Midbrain (tissue), 1 donor: ENCODE measurements at regions not wholly inside any gene's neighbourhood (a gene's known extent, or its start where the extent isn't known, plus 50 kb on each side); places are given as distances from the start of the nearest gene placed in this dataset.

Experiments
- DNase-seq: peaks from one replicate; lab custom pipeline; 2025; lab: John Stamatoyannopoulos, UW

DNA sequence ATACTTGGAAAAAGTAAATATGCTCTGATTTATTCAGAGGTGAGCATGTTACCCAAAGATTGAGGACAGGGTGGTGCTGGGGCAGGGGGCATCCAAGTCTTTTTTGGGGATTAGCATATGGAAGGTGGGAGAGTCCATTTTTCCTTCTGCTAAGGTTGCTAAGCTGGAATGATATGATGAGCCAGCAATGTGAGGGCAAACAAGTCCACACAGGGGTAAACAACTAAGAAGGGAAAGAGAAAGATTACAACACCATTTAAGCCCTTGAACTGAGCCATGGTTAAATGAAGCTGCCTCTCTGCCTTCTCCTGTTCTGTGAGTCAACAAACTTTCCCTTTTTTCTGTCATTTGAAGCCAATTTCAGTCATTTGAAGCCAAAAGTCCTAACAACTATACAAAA lies 89.0 kb downstream of the RPL22L1 start:
- peak; percentile 23 for DNase-seq

DNA sequence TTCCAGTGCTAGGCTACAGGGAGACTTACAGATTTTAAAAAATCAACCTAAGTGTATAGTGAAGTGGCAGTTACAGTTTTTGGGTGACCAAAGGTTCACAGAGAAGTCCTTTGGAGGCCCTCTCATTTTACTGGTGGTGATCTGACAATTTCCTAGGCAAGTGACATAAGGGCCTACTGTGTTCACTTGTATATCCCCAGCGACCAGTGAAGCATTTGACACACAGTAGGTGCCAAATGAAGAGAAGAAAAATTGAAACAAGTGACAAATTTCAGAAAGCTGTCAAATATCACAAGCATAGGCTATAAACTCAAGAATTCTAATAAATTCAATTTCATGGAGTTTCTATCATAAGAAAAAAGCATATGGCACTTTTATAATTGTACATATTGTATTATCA lies 89.5 kb downstream of the RPL22L1 start:
- DNase-seq, result no peak

DNA sequence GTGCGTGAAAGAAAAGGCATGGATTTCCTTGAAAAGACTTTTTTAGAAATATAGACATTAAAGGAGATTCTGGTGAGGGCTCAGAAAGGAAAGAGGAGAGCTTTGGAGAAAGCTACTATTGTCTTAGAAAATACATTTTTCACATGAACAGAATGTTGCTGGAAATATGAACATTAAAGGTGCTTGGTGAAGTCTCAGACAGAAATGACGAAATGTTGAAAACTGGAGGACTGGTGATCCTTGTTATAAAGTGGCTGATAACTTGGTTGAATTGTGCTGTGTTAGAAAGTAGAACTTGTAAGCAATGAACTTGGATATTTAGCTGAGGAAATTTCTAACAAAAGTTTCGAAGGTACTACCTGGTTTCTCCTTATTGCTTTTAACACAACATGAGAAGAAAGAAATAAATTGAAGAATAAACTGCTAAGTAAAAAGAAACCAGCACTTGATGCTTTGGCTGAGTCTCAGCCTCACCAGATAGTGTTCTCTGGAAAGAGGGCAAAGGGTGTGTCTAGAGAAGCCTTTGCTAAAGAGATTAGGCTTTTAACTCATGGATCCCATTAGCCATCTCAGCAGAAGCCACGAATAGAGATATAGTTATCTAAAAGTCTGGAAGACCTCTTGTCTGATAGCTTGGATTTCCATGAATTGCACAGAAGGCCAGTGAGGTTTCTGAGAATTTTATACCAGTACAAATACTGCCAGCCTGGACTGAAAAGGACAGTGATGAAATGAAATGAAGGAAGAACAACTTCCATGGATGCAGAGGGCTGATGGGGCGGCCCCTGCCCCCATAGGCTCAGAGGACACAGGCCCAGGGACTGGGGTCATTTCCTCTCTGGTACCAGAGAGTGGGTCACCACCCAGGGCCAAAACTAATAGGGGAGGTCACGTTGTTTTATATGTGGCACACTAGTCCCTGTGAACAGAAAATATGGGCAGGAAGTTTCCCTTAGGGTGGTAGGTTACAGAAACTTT lies 91.5 kb downstream of the RPL22L1 start:
- no peak for DNase-seq

DNA sequence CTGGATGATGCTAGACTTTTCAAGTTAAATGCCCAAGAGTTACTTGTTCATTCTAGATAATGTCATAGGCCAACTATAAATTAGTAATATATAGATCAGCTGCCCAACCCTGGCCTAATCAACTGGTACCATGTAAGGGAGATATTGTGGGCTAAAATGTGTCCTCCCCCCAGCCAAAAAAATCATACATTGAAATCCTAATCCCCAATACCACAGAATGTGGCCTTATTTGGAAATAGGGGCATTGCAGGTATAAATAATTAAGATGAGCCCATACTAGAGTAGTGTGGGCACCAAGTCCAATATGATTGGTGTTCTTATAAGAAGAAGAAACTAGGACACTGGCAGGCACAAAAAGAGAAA lies 92.5 kb downstream of the RPL22L1 start:
- no peak for DNase-seq

- DNase-seq, result no peak
Observed at GRCh38 chr3:170776887-170777563, 93.0 kb downstream of the RPL22L1 start.

- no peak for DNase-seq
Observed at GRCh38 chr3:170773682-170774425, 96.1 kb downstream of the RPL22L1 start.

GRCh38 chr3:170772175-170772574 lies 97.8 kb downstream of the RPL22L1 start:
- no peak for DNase-seq

- DNase-seq, result peak; percentile 47
Observed at GRCh38 chr3:170768334-170768801, 101.6 kb downstream of the RPL22L1 start.

DNA sequence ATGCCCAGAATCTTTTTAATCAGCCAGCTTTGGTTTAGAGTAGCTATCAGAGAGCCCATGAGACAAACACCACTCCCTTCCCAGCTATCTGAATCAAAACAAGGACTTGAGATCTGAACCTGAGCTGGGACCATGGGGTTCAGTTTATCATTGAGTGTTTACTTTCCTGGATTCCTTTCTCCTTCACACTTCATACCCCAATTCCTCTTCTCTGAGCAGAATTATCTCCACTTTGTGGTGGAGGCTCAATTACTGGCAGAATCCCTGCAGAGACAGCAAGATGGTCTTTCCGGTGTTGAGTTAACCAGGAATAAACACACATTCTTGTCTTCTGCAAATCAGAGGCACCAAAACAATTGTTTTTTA lies 102.4 kb downstream of the RPL22L1 start:
- no peak for DNase-seq

DNA sequence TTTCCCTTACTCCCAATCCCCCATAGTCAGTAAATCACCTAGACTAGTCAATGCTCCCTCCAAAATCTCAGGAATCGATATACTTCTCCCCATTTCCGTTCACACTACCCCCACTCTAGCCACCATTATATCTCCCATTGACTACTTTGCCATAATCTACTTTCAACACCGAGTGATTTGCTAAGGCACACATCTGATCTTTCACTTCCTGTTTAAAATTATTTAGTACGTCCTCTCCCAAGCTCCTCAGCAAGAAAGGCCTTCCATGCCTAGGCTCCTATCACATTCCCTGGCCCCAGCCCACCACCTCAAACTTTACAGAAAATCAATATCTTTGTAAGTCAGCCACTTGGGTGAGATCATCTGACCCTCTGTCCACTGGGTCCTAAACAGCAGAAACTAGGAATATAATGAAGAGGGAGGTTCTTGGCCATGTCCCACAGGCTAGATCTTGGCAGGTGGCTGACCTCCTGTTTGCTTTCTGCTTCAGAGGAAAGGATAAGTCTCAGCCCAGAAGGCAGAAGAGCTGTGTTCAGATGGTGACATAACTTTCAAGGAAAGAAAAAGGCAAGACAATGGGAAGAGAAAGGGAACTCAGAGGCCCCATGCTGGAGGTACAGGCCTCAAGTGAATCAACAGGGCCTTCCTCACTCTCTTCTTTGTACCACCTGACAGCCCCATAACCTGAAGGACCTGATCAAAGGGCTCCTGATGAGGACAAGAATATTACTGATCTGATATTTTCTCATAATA lies 103.0 kb downstream of the RPL22L1 start:
- DNase-seq, result no peak

- no peak for DNase-seq
Observed at GRCh38 chr3:170766253-170766652, 103.7 kb downstream of the RPL22L1 start.

DNA sequence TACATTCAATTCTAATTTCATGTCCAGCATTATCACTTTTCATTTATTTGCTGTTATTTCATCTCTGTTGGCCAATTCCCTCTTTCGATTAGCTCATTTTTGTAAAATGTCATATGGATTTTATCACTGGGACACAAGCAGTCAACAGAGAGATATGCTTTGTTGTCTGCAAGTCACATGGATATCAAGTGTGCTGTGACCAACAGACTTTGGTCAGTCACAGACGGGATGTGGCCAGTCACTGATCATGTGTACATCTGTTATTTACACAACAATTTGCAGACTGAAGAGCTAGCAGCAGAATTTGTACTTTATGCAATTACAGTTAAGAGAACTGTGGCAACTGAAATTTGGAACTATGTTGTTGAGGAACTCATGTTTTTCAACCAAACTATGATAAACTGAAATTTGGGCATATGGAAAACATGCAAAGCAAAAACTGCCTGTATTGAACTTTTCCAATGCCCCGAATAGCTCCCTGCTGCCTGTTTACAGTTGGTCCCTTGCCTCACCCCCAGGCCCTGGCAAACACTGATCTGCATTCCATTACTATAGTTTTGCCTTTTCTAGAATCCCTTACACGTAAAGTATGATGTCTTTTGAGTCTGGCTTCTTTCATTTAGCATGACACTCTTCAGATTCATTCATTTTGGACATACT lies 104.4 kb downstream of the RPL22L1 start:
- peak; percentile 32 for DNase-seq

GRCh38 chr3:170764017-170764416 lies 106.0 kb downstream of the RPL22L1 start:
- no peak for DNase-seq

DNA sequence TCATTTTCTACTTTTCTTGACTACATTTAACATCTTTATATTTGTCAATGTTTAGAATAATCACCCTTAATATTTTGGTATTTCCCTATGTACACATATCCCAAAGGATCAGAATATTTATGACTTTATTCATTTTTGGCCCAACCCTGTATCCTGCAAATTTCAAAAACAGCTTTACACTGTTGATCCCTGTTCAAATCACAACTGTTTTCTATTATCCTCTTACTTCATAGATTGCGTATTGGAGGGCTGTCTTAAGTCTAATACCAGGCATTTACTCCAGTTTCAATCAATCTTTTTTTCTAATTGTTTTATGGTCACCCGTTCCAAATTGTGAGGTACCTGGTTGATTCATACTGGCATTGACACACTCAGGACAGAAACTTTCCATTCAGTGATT lies 107.9 kb downstream of the RPL22L1 start:
- DNase-seq, result no peak

GRCh38 chr3:170761103-170761502 lies 108.9 kb downstream of the RPL22L1 start:
- no peak for DNase-seq

GRCh38 chr3:170760174-170760526 lies 109.8 kb downstream of the RPL22L1 start:
- no peak for DNase-seq

GRCh38 chr3:170759511-170760173 lies 110.4 kb downstream of the RPL22L1 start:
- DNase-seq, result no peak

GRCh38 chr3:170757038-170757437 lies 113.0 kb downstream of the RPL22L1 start:
- DNase-seq, result no peak

DNA sequence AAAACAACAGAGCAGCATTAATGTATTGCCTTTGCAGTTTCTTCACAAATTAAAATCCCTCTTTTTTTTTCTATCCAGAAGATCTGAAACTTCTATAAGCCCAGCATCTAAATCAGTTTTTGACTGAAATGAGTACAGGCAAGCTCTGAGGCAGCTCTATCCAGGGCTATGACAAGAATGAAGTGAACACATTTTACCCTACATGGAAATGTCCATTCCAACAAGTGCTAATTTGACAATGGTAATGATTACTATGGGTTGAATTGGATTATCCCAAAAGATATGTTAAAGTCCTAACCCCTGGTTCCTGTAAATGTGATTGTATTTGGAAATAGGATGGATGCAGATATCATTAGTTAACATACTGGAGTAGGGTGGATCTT lies 115.7 kb downstream of the RPL22L1 start:
- no peak for DNase-seq

DNA sequence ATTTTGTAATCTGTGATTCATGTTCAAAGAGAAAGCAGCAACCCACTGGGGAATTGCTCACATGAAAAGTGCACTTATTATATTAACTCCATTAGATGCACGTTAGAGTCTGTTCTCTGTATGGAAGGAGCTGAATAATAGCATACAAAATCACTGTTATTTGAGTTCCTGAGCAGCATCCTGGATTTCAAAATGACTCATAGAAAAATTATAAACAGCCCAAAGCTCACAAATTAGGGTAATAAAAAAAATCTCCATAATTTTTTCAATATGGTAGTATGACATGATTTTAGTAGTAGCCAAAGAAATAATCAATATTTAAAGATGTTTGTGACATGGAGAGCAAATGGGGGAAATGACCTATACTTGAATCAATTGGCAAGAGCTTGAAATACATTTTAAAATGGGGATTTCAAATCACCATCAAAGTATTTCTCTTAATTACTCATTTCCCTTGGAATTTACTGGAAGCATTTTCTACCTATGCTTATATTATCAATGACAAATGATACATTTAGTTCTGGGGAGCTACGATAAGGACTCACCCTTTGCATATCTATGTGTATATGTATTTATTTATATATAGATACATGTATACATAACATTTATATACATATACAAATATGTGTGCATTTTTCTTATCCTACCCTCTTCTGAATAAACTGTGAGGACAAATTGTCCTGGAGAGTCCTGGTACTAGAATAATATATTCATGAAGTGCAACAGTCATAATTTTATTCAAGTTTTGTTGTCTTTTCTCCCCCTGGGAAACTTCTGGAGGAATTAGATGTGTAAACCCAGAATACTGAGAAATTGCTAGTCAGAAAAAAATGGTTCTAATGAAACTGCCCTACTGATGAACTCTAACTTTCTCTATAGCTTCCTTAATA lies 116.3 kb downstream of the RPL22L1 start:
- no peak for DNase-seq
